ENCODE measurements at regions not wholly inside any gene's neighbourhood (a gene's known extent, or its start where the extent isn't known, plus 50 kb on each side); places are given as distances from the start of the nearest gene placed in this dataset.

- Mint-ChIP-seq H3K4me3 (peak overlapping the region; percentile 49 to 81), H3K9me3 (peaks cover 0 to 5% (median 2%) of the 10 kb centered on the region in 7 donors), H3K4me1 (peaks cover 52% of the 10 kb centered on the region), H3K36me3 (no peaks in the 10 kb centered on the region), H3K27me3 (ENCODE audit: low read depth in 3 of 3) (peaks cover 0 to 6% (median 2%) of the 10 kb centered on the region in 3 donors), H3K27ac (peak overlapping the region in 6 of 7 donors; percentile 40 to 83 (median 62))
- no peak overlapping the region for H3K9ac ChIP-seq (ENCODE audit: insufficient read depth, low read length, poor library complexity, severe bottlenecking)
- H3K4me1 ChIP-seq (ENCODE audit: control insufficient read depth in 1 of 2, insufficient read depth in 2 of 2, low read length in 2 of 2): peaks cover 34 to 39% of the 10 kb centered on the region in 2 donors
- no peak for DNase-seq
- peak overlapping the region in 1 of 3 experiments; percentile 40 for H3K4me3 ChIP-seq (replicated peaks in 1 of 3; ENCODE audit: low read depth in 2 of 3, low read length in 3 of 3)
- H3K4me2 ChIP-seq (replicated peaks; ENCODE audit: extremely low read depth, low read length, poor library complexity, severe bottlenecking): peak overlapping the region; percentile 45
- H3K9me3 ChIP-seq (replicated peaks in 1 of 2; ENCODE audit: control insufficient read depth in 1 of 2, insufficient read depth in 1 of 2, low read length in 2 of 2): peaks cover 0 to 4% of the 10 kb centered on the region in 2 donors
- 57% methylated on average over 9 of the region's 9 CpGs for WGBS (ENCODE audit: insufficient coverage)
- H3K27ac ChIP-seq (ENCODE audit: low read depth in 1 of 2, low read length in 2 of 2): peak overlapping the region; percentile 1 to 59
- no peak for TF ChIP-seq CTCF (IDR thresholded peaks at IDR 0.05)
- intact Hi-C loops (cut with micrococcal nuclease): no loop called here
- no peaks in the 10 kb centered on the region for H3K36me3 ChIP-seq (replicated peaks in 1 of 2; ENCODE audit: control insufficient read depth in 1 of 2, insufficient read depth in 2 of 2, low read length in 2 of 2)
- no peaks in the 10 kb centered on the region for H4K20me1 ChIP-seq (ENCODE audit: insufficient read depth, low read length)
- H3K79me2 ChIP-seq (ENCODE audit: insufficient read depth, low read length): no peaks in the 10 kb centered on the region
- H2AFZ ChIP-seq (ENCODE audit: insufficient read depth, low read depth, low read length, poor library complexity, severe bottlenecking): peak overlapping the region; percentile 46
- H3K27me3 ChIP-seq (ENCODE audit: control insufficient read depth in 2 of 2, insufficient read depth in 2 of 2, low read length in 2 of 2): no peaks in the 10 kb centered on the region
These were observed 420.0 kb downstream of the GADD45G start for GRCh38 chr9:90024823-90025222.

GRCh38 chr9:90025816-90026215 is 421.0 kb downstream of the GADD45G start:
- H3K36me3 ChIP-seq (replicated peaks in 1 of 2; ENCODE audit: control insufficient read depth in 1 of 2, insufficient read depth in 2 of 2, low read length in 2 of 2): no peaks in the 10 kb centered on the region
- peaks cover 50% of the 10 kb centered on the region for H3K4me1 Mint-ChIP-seq
- H3K4me2 ChIP-seq (replicated peaks; ENCODE audit: extremely low read depth, low read length, poor library complexity, severe bottlenecking): no peak overlapping the region
- no peaks in the 10 kb centered on the region for H4K20me1 ChIP-seq (ENCODE audit: insufficient read depth, low read length)
- DNase-seq: peak in 1 of 3 donors; percentile 13
- no peak overlapping the region for H2AFZ ChIP-seq (ENCODE audit: insufficient read depth, low read depth, low read length, poor library complexity, severe bottlenecking)
- no peak overlapping the region for H3K27ac Mint-ChIP-seq
- intact Hi-C loops (cut with micrococcal nuclease): no loop called here
- no peak overlapping the region for H3K4me3 Mint-ChIP-seq
- peaks cover 0 to 5% (median 2%) of the 10 kb centered on the region in 7 donors for H3K9me3 Mint-ChIP-seq
- WGBS (ENCODE audit: insufficient coverage): 46% methylated on average over 2 of the region's 3 CpGs
- peaks cover 0 to 4% of the 10 kb centered on the region in 2 donors for H3K9me3 ChIP-seq (replicated peaks in 1 of 2; ENCODE audit: control insufficient read depth in 1 of 2, insufficient read depth in 1 of 2, low read length in 2 of 2)
- TF ChIP-seq CTCF (IDR thresholded peaks at IDR 0.05): no peak
- H3K9ac ChIP-seq (ENCODE audit: insufficient read depth, low read length, poor library complexity, severe bottlenecking): no peak overlapping the region
- no peaks in the 10 kb centered on the region for H3K27me3 ChIP-seq (ENCODE audit: control insufficient read depth in 2 of 2, insufficient read depth in 2 of 2, low read length in 2 of 2)
- no peaks in the 10 kb centered on the region for H3K79me2 ChIP-seq (ENCODE audit: insufficient read depth, low read length)
- H3K36me3 Mint-ChIP-seq: no peaks in the 10 kb centered on the region
- no peak overlapping the region for H3K27ac ChIP-seq (ENCODE audit: low read depth in 1 of 2, low read length in 2 of 2)
- H3K4me3 ChIP-seq (replicated peaks in 1 of 3; ENCODE audit: low read depth in 2 of 3, low read length in 3 of 3): no peak overlapping the region
- H3K27me3 Mint-ChIP-seq (ENCODE audit: low read depth in 3 of 3): peaks cover 0 to 6% (median 5%) of the 10 kb centered on the region in 3 donors
- peaks cover 34 to 39% of the 10 kb centered on the region in 2 donors for H3K4me1 ChIP-seq (ENCODE audit: control insufficient read depth in 1 of 2, insufficient read depth in 2 of 2, low read length in 2 of 2)
